ENCODE measurements at regions not wholly inside any gene's neighbourhood (a gene's known extent, or its start where the extent isn't known, plus 50 kb on each side); places are given as distances from the start of the nearest gene placed in this dataset.

- POLR2A ChIA-PET, result no interaction called here
- DNase-seq (no peak), ATAC-seq (no peak)
- Mint-ChIP-seq H3K27me3 (peaks cover 6% of the 10 kb centered on the region), H3K27ac (no peak overlapping the region), H3K9me3 (ENCODE audit: low read depth) (no peaks in the 10 kb centered on the region), H3K4me1 (no peaks in the 10 kb centered on the region), H3K36me3 (ENCODE audit: low read depth) (no peaks in the 10 kb centered on the region), H3K4me3 (no peak overlapping the region)
- intact Hi-C loops (cut with DNase I, micrococcal nuclease), result no loop called here
- CTCF ChIA-PET, result interaction anchor here (0.6 to 1.0 kb wide), 3 partner anchors 50 to 736 kb away, joined by 3 read pairs; no protein-coding TSS in a partner anchor
Measured at GRCh38 chr2:157143901-157144300, 113.6 kb upstream of the GALNT5 start.

- ATAC-seq (no peak), DNase-seq (no peak)
- Mint-ChIP-seq H3K9me3 (ENCODE audit: low read depth) (no peaks in the 10 kb centered on the region), H3K4me1 (no peaks in the 10 kb centered on the region), H3K27me3 (peaks cover 8% of the 10 kb centered on the region), H3K27ac (no peak overlapping the region), H3K4me3 (no peak overlapping the region), H3K36me3 (ENCODE audit: low read depth) (no peaks in the 10 kb centered on the region)
- intact Hi-C loops (cut with DNase I, micrococcal nuclease), result no loop called here
- ChIA-PET POLR2A (no interaction called here), CTCF (no interaction called here)
Measured at GRCh38 chr2:157149270-157149669, 108.2 kb upstream of the GALNT5 start.

- Mint-ChIP-seq H3K36me3 (ENCODE audit: low read depth) (no peaks in the 10 kb centered on the region), H3K27me3 (peaks cover 8% of the 10 kb centered on the region), H3K4me3 (no peak overlapping the region), H3K4me1 (no peaks in the 10 kb centered on the region), H3K27ac (no peak overlapping the region), H3K9me3 (ENCODE audit: low read depth) (no peaks in the 10 kb centered on the region)
- ChIA-PET POLR2A (no interaction called here), CTCF (no interaction called here)
- ATAC-seq, result no peak
- DNase-seq, result no peak
- intact Hi-C loops (cut with DNase I, micrococcal nuclease), result no loop called here
Measured at GRCh38 chr2:157150747-157151146, 106.8 kb upstream of the GALNT5 start.

- no peaks in the 10 kb centered on the region for H3K9me3 Mint-ChIP-seq (ENCODE audit: low read depth)
- intact Hi-C loops (cut with DNase I, micrococcal nuclease), result no loop called here
- ATAC-seq (no peak), DNase-seq (no peak)
- no peak overlapping the region for H3K4me3 Mint-ChIP-seq
- peaks cover 11% of the 10 kb centered on the region for H3K27me3 Mint-ChIP-seq
- no peak overlapping the region for H3K27ac Mint-ChIP-seq
- no peaks in the 10 kb centered on the region for H3K4me1 Mint-ChIP-seq
- POLR2A ChIA-PET, result no interaction called here
- CTCF ChIA-PET, result no interaction called here
- H3K36me3 Mint-ChIP-seq (ENCODE audit: low read depth), result no peaks in the 10 kb centered on the region
Measured at GRCh38 chr2:157152362-157152761, 105.1 kb upstream of the GALNT5 start.

- H3K36me3 Mint-ChIP-seq (ENCODE audit: low read depth), result no peaks in the 10 kb centered on the region
- peaks cover 15% of the 10 kb centered on the region for H3K27me3 Mint-ChIP-seq
- DNase-seq (no peak), ATAC-seq (no peak)
- intact Hi-C loops (cut with DNase I, micrococcal nuclease), result no loop called here
- CTCF ChIA-PET, result no interaction called here
- H3K4me3 Mint-ChIP-seq, result no peak overlapping the region
- H3K4me1 Mint-ChIP-seq, result no peaks in the 10 kb centered on the region
- POLR2A ChIA-PET, result interaction anchor here (0.8 kb wide), 1 partner anchor 405 kb away, joined by 4 read pairs; no protein-coding TSS in a partner anchor
- H3K27ac Mint-ChIP-seq, result no peak overlapping the region
- H3K9me3 Mint-ChIP-seq (ENCODE audit: low read depth), result no peaks in the 10 kb centered on the region
Measured at GRCh38 chr2:157155992-157156391, 101.5 kb upstream of the GALNT5 start.

- ChIA-PET CTCF (interaction anchor here (0.7 kb wide), 1 partner anchor 109 kb away, joined by 3 read pairs; no protein-coding TSS in a partner anchor), POLR2A (no interaction called here)
- no peaks in the 10 kb centered on the region for H3K4me1 Mint-ChIP-seq
- no peak for DNase-seq
- H3K36me3 Mint-ChIP-seq (ENCODE audit: low read depth), result no peaks in the 10 kb centered on the region
- H3K27ac Mint-ChIP-seq, result no peak overlapping the region
- peaks cover 16% of the 10 kb centered on the region for H3K27me3 Mint-ChIP-seq
- H3K4me3 Mint-ChIP-seq, result no peak overlapping the region
- intact Hi-C loops (cut with DNase I, micrococcal nuclease), result no loop called here
- H3K9me3 Mint-ChIP-seq (ENCODE audit: low read depth), result no peaks in the 10 kb centered on the region
- no peak for ATAC-seq
Measured at GRCh38 chr2:157158111-157158510, 99.4 kb upstream of the GALNT5 start.

- Mint-ChIP-seq H3K36me3 (ENCODE audit: low read depth) (no peaks in the 10 kb centered on the region), H3K9me3 (ENCODE audit: low read depth) (no peaks in the 10 kb centered on the region), H3K27ac (no peak overlapping the region), H3K4me1 (no peaks in the 10 kb centered on the region), H3K4me3 (no peak overlapping the region), H3K27me3 (peaks cover 16% of the 10 kb centered on the region)
- ATAC-seq (no peak), DNase-seq (no peak)
- ChIA-PET CTCF (no interaction called here), POLR2A (no interaction called here)
- intact Hi-C loops (cut with DNase I, micrococcal nuclease), result no loop called here
Measured at GRCh38 chr2:157159221-157159934, 98.1 kb upstream of the GALNT5 start.

GRCh38 chr2:157160111-157160510 lies 97.4 kb upstream of the GALNT5 start:
- intact Hi-C loops (cut with DNase I, micrococcal nuclease), result no loop called here
- ATAC-seq (no peak), DNase-seq (no peak)
- Mint-ChIP-seq H3K9me3 (ENCODE audit: low read depth) (no peaks in the 10 kb centered on the region), H3K27ac (no peak overlapping the region), H3K4me1 (no peaks in the 10 kb centered on the region), H3K4me3 (no peak overlapping the region), H3K36me3 (ENCODE audit: low read depth) (no peaks in the 10 kb centered on the region), H3K27me3 (peaks cover 16% of the 10 kb centered on the region)
- CTCF ChIA-PET, result no interaction called here
- POLR2A ChIA-PET, result no interaction called here

GRCh38 chr2:157164370-157164769 lies 93.1 kb upstream of the GALNT5 start:
- ChIA-PET POLR2A (no interaction called here), CTCF (interaction anchor here (0.9 to 1.4 kb wide), 2 partner anchors 16 to 74 kb away, joined by 3 read pairs; no protein-coding TSS in a partner anchor)
- Mint-ChIP-seq H3K36me3 (ENCODE audit: low read depth) (no peaks in the 10 kb centered on the region), H3K4me1 (no peaks in the 10 kb centered on the region), H3K27ac (no peak overlapping the region), H3K9me3 (ENCODE audit: low read depth) (no peaks in the 10 kb centered on the region), H3K27me3 (peaks cover 10% of the 10 kb centered on the region), H3K4me3 (no peak overlapping the region)
- DNase-seq (no peak), ATAC-seq (no peak)
- intact Hi-C loops (cut with DNase I, micrococcal nuclease), result no loop called here

GRCh38 chr2:157164891-157165290 lies 92.6 kb upstream of the GALNT5 start:
- CTCF ChIA-PET, result interaction anchor here (0.9 to 1.4 kb wide), 2 partner anchors 15 to 74 kb away, joined by 3 read pairs; no protein-coding TSS in a partner anchor
- Mint-ChIP-seq H3K27ac (no peak overlapping the region), H3K9me3 (ENCODE audit: low read depth) (no peaks in the 10 kb centered on the region), H3K27me3 (peaks cover 10% of the 10 kb centered on the region), H3K4me1 (no peaks in the 10 kb centered on the region), H3K4me3 (no peak overlapping the region), H3K36me3 (ENCODE audit: low read depth) (no peaks in the 10 kb centered on the region)
- POLR2A ChIA-PET, result no interaction called here
- intact Hi-C loops (cut with DNase I, micrococcal nuclease), result no loop called here
- no peak for DNase-seq
- ATAC-seq, result no peak

GRCh38 chr2:157168501-157168900 lies 89.0 kb upstream of the GALNT5 start:
- no peak overlapping the region for H3K4me3 Mint-ChIP-seq
- H3K27ac Mint-ChIP-seq, result no peak overlapping the region
- H3K27me3 Mint-ChIP-seq, result peaks cover 6% of the 10 kb centered on the region
- DNase-seq, result no peak
- no peak for ATAC-seq
- ChIA-PET CTCF (no interaction called here), POLR2A (no interaction called here)
- no peaks in the 10 kb centered on the region for H3K36me3 Mint-ChIP-seq (ENCODE audit: low read depth)
- no peaks in the 10 kb centered on the region for H3K9me3 Mint-ChIP-seq (ENCODE audit: low read depth)
- intact Hi-C loops (cut with DNase I, micrococcal nuclease), result no loop called here
- H3K4me1 Mint-ChIP-seq, result no peaks in the 10 kb centered on the region

GRCh38 chr2:157169889-157170288 lies 87.6 kb upstream of the GALNT5 start:
- no peak for ATAC-seq
- no peak for DNase-seq
- H3K27me3 Mint-ChIP-seq, result peaks cover 8% of the 10 kb centered on the region
- no peak overlapping the region for H3K4me3 Mint-ChIP-seq
- ChIA-PET POLR2A (no interaction called here), CTCF (no interaction called here)
- H3K36me3 Mint-ChIP-seq (ENCODE audit: low read depth), result no peaks in the 10 kb centered on the region
- no peak overlapping the region for H3K27ac Mint-ChIP-seq
- intact Hi-C loops (cut with DNase I, micrococcal nuclease), result no loop called here
- H3K9me3 Mint-ChIP-seq (ENCODE audit: low read depth), result no peaks in the 10 kb centered on the region
- H3K4me1 Mint-ChIP-seq, result no peaks in the 10 kb centered on the region

All from activated CD4-positive, alpha-beta T cell treated with anti-CD3 and anti-CD28 coated beads for 36 hours (primary cell).